GM12878 (cell line): ENCODE measurements at regions not wholly inside any gene's neighbourhood (a gene's known extent, or its start where the extent isn't known, plus 50 kb on each side); places are given as distances from the start of the nearest gene placed in this dataset.

ENCODE experiments used
- ATAC-seq: fragments of 200-7000 bp; cut with Tn5 transposase; 3 replicates; pipeline ENCODE4 v1.9.1; 2020; ENCODE audit warnings: mild to moderate bottlenecking, moderate library complexity
- BruUV-seq: library from RNA; stranded (reverse); fragments of 400-500 nt; replicated peaks from 2 replicates; lab custom pipeline; 2021; lab: Mats Ljungman, UMichigan
- CTCF ChIA-PET: fragments of 300-600 bp; sonication (Branson Sonifier 250); formaldehyde crosslinking; extraction: SDS; loops from one replicate; lab custom pipeline; 2021; ENCODE audit warnings: inconsistent platforms; lab: Yijun Ruan, JAX
- POLR2A ChIA-PET: fragments of 350-600 bp; formaldehyde crosslinking; extraction: SDS; loops from one replicate; lab custom pipeline; 2021; ENCODE audit warnings: inconsistent platforms; lab: Charles Lee
- RAD21 ChIA-PET: fragments of 300-600 bp; sonication (Branson Sonifier 250); formaldehyde crosslinking; loops from one replicate; lab custom pipeline; 2023; ENCODE audit warnings: antibody characterized with exemption; ENCODE audit not compliant: unreplicated experiment; lab: Charles Lee
- SMC1A ChIA-PET: fragments of 300-600 bp; sonication (Branson Sonifier 250); formaldehyde crosslinking; loops from one replicate; lab custom pipeline; 2023; ENCODE audit not compliant: unreplicated experiment, uncharacterized antibody; lab: Charles Lee
- DNase-seq: peaks from one replicate; pipeline ENCODE4 v3.0.0-alpha.2; 2011; ENCODE audit warnings: low read depth, low spot score
- FAIRE-seq: peaks from 3 replicates; lab custom pipeline; 2011; peaks lifted over from hg19 to GRCh38; lab: Jason Lieb, UNC
- H2AFZ ChIP-seq: 2 replicates; pipeline ENCODE4 v1.6.0; 2011; ENCODE audit warnings: low read depth, low read length, control low read depth; ENCODE audit not compliant: control insufficient read depth
- H3K27ac ChIP-seq: 2 replicates; pipeline ENCODE4 v1.5.1; 2011; ENCODE audit warnings: control low read depth; ENCODE audit not compliant: control insufficient read depth, insufficient read depth
- H3K27me3 ChIP-seq, 2 experiments: replicated peaks in 1 of 2; 2 replicates each; pipeline versions ENCODE4 v1.6.0 to v1.6.1; 2011; ENCODE audit warnings: low read length in 1 of 2; ENCODE audit not compliant: control insufficient read depth in 2 of 2, insufficient read depth in 2 of 2
- H3K36me3 ChIP-seq, 2 experiments: 2 replicates each; pipeline ENCODE4 v1.5.1; 2011; ENCODE audit warnings: low read length in 1 of 2; ENCODE audit not compliant: control insufficient read depth in 2 of 2, insufficient read depth in 2 of 2
- H3K4me1 ChIP-seq: 2 replicates; pipeline ENCODE4 v1.6.1; 2011; ENCODE audit warnings: mild to moderate bottlenecking, low read length, moderate library complexity, mixed read lengths; ENCODE audit not compliant: control insufficient read depth, insufficient read depth
- H3K4me2 ChIP-seq: 2 replicates; pipeline ENCODE4 v1.6.0; 2011; ENCODE audit warnings: control low read depth; ENCODE audit not compliant: control insufficient read depth, insufficient read depth
- H3K4me3 ChIP-seq: fragments of 200-600 bp; sonication (generic); 2 replicates; pipeline ENCODE4 v1.5.1; 2016
- H3K79me2 ChIP-seq: 2 replicates; pipeline ENCODE4 v1.6.0; 2011; ENCODE audit warnings: low read length; ENCODE audit not compliant: control insufficient read depth, insufficient read depth
- H3K9ac ChIP-seq: 2 replicates; pipeline ENCODE4 v1.8.0; 2011; ENCODE audit warnings: low read length, control low read depth, mixed read lengths; ENCODE audit not compliant: control insufficient read depth, insufficient read depth
- H3K9me3 ChIP-seq: replicated peaks from 3 replicates; pipeline ENCODE4 v1.5.1; 2011; ENCODE audit warnings: mild to moderate bottlenecking, low read length; ENCODE audit not compliant: control insufficient read depth, insufficient read depth
- H4K20me1 ChIP-seq: 2 replicates; pipeline ENCODE4 v1.6.0; 2011; ENCODE audit not compliant: control insufficient read depth, insufficient read depth
- GABPA ChIP-seq: IDR thresholded peaks from 2 replicates; pipeline ENCODE4 v1.6.1; 2014; ENCODE audit warnings: antibody characterized with exemption, low read depth, mild to moderate bottlenecking, inconsistent platforms
- IKZF2 ChIP-seq, 2 experiments: fragments of 450-650 bp; IDR thresholded peaks; 2 replicates each; pipeline ENCODE4 v1.6.1; 2017; ENCODE audit warnings: mild to moderate bottlenecking in 2 of 2, moderate library complexity in 2 of 2
- MEF2A ChIP-seq: IDR thresholded peaks from 2 replicates; pipeline ENCODE4 v1.6.1; 2011; ENCODE audit warnings: low read depth, mild to moderate bottlenecking, low read length, moderate library complexity; ENCODE audit not compliant: insufficient read depth
- NBN ChIP-seq: fragments of 450-650 bp; IDR thresholded peaks from 2 replicates; pipeline ENCODE4 v1.6.1; 2016
- POLR2AphosphoS2 ChIP-seq: IDR thresholded peaks from 2 replicates; pipeline ENCODE4 v1.6.1; 2011; ENCODE audit warnings: low read depth, mild to moderate bottlenecking, low read length, improper control_type of control experiment, moderate library complexity
- RAD21 ChIP-seq: IDR thresholded peaks from 2 replicates; pipeline ENCODE4 v1.6.1; 2011; ENCODE audit warnings: mild to moderate bottlenecking, low read depth, low read length, moderate library complexity; ENCODE audit not compliant: insufficient read depth
- RELB ChIP-seq: fragments of 450-650 bp; IDR thresholded peaks from 2 replicates; pipeline ENCODE4 v1.6.1; 2017; ENCODE audit warnings: low read depth, mild to moderate bottlenecking, moderate library complexity
- REST ChIP-seq: IDR thresholded peaks from 2 replicates; pipeline ENCODE4 v1.6.1; 2012; ENCODE audit warnings: mild to moderate bottlenecking, low read depth, low read length
- SMAD5 ChIP-seq: IDR thresholded peaks from 2 replicates; pipeline ENCODE4 v1.6.1; 2016; ENCODE audit warnings: antibody characterized with exemption, low read depth
- SREBF2 ChIP-seq: IDR thresholded peaks from 2 replicates; pipeline ENCODE4 v1.6.1; 2012; ENCODE audit warnings: mild to moderate bottlenecking, low read length
- STAT1 ChIP-seq: fragments of 450-650 bp; conservative IDR thresholded peaks from 2 replicates; pipeline ENCODE4 v1.6.1; 2014; ENCODE audit warnings: antibody characterized with exemption, mild to moderate bottlenecking
- TBL1XR1 ChIP-seq: IDR thresholded peaks from 2 replicates; pipeline ENCODE4 v1.6.1; 2012; ENCODE audit warnings: low read depth, low read length, improper control_type of control experiment
- ZBED1 ChIP-seq: IDR thresholded peaks from 2 replicates; pipeline ENCODE4 v1.6.1; 2016; ENCODE audit warnings: borderline replicate concordance
- ZBTB11 ChIP-seq: fragments of 450-650 bp; formaldehyde crosslinking; IDR thresholded peaks from 2 replicates; pipeline ENCODE4 v1.5.0; 2022; ENCODE audit warnings: mild to moderate bottlenecking, missing genetic modification characterization
- WGBS: methylation state at CpG from one replicate; pipeline ENCODE4 v1.1.6; 2016; ENCODE audit warnings: low lambda C conversion rate; ENCODE audit not compliant: insufficient replicate concordance, insufficient coverage; ENCODE audit errors: missing lambda C conversion rate; 5-methylcytosine and 5-hydroxymethylcytosine counted together
- in situ Hi-C: fragments of 300-500 bp; cut with MboI; formaldehyde crosslinking; loops from 9 replicates; pipeline ENCODE4 v1.14.3; 2018; ENCODE audit warnings: mixed read lengths
- intact Hi-C: fragments of 100-400 bp; cut with micrococcal nuclease; formaldehyde crosslinking; loops from one replicate; pipeline ENCODE4 v1.14.2; 2022; ENCODE audit not compliant: unreplicated experiment

GRCh38 chr20:40547483-40548091 is 141.4 kb downstream of the MAFB start:
- TF ChIP-seq IKZF2 (IDR thresholded peaks at IDR 0.05) (no peak), GABPA (no peak), SREBF2 (no peak), NBN (no peak), STAT1 (no peak), REST (no peak), MEF2A (no peak), RELB (no peak), SMAD5 (no peak), TBL1XR1 (no peak), ZBTB11 (CRISPR knock-in tag) (no peak), RAD21 (no peak), POLR2AphosphoS2 (no peak), ZBED1 (no peak)
- Histone ChIP-seq H3K27me3 (no peaks in the 10 kb centered on the region), H4K20me1 (no peaks in the 10 kb centered on the region), H3K4me3 (no peak overlapping the region), H3K4me1 (no peaks in the 10 kb centered on the region), H3K9me3 (no peaks in the 10 kb centered on the region), H3K9ac (no peak overlapping the region), H3K27ac (no peak overlapping the region), H2AFZ (no peak overlapping the region), H3K4me2 (no peak overlapping the region), H3K36me3 (no peaks in the 10 kb centered on the region), H3K79me2 (no peaks in the 10 kb centered on the region)
- DNase-seq (no peak), ATAC-seq (no peak), FAIRE-seq (no peak)
- 2% methylated on average over 2 of the region's 2 CpGs for WGBS
- no TSS peak for BruUV-seq
- intact Hi-C loops (no loop called here), in situ Hi-C loops (no loop called here)
- CTCF ChIA-PET: interaction anchor here (0.6 kb wide), 1 partner anchor 655 kb away, joined by 3 read pairs; no protein-coding TSS in a partner anchor
- POLR2A ChIA-PET: no interaction called here
- SMC1A ChIA-PET: interaction anchor here (0.6 kb wide), 1 partner anchor 41 kb away, joined by 3 read pairs; no protein-coding TSS in a partner anchor
- RAD21 ChIA-PET: no interaction called here
